HG03139 (cell line): ENCODE measurements at regions not wholly inside any gene's neighbourhood (a gene's known extent, or its start where the extent isn't known, plus 50 kb on each side); places are given as distances from the start of the nearest gene placed in this dataset.
"Not testable (repeated sequence)": the region's sequence is repeated elsewhere in the genome, so short reads cannot be mapped to it uniquely, and the experiment has no call there.

ENCODE experiments used
- ATAC-seq: cut with Tn5 transposase; IDR thresholded peaks from one replicate; pipeline ENCODE4 v1.9.1; 2021; ENCODE audit not compliant: unreplicated experiment

- ATAC-seq = no peak
Measured at GRCh38 chr2:136715146-136715545, 50.2 kb upstream of the THSD7B start.

GRCh38 chr2:136714452-136714951, 50.8 kb upstream of the THSD7B start:
- no peak for ATAC-seq

GRCh38 chr2:136713739-136714138, 51.6 kb upstream of the THSD7B start:
- no peak for ATAC-seq

GRCh38 chr2:136705336-136705735, 60.0 kb upstream of the THSD7B start:
- ATAC-seq = no peak

GRCh38 chr2:136703214-136703613, 62.1 kb upstream of the THSD7B start:
- ATAC-seq = no peak

GRCh38 chr2:136696438-136696837, 68.9 kb upstream of the THSD7B start:
- no peak for ATAC-seq

GRCh38 chr2:136693966-136694365, 71.4 kb upstream of the THSD7B start:
- no peak for ATAC-seq

GRCh38 chr2:136680079-136680478, 85.3 kb upstream of the THSD7B start:
- ATAC-seq = not testable (repeated sequence)

- no peak for ATAC-seq
Measured at GRCh38 chr2:136665736-136666135, 99.6 kb upstream of the THSD7B start.

GRCh38 chr2:136664713-136665405, 100.5 kb upstream of the THSD7B start:
- no peak for ATAC-seq

- no peak for ATAC-seq
Measured at GRCh38 chr2:136658201-136658600, 107.1 kb upstream of the THSD7B start.

- ATAC-seq = no peak
Measured at GRCh38 chr2:136653861-136654260, 111.5 kb upstream of the THSD7B start.

GRCh38 chr2:136651456-136652010, 113.8 kb upstream of the THSD7B start:
- no peak for ATAC-seq

GRCh38 chr2:136647039-136647438, 118.3 kb upstream of the THSD7B start:
- ATAC-seq = no peak

GRCh38 chr2:136645236-136645828, 120.0 kb upstream of the THSD7B start:
- ATAC-seq = no peak

GRCh38 chr2:136639651-136640050, 125.7 kb upstream of the THSD7B start:
- no peak for ATAC-seq

- ATAC-seq = no peak
Measured at GRCh38 chr2:136638193-136638592, 127.2 kb upstream of the THSD7B start.

- no peak for ATAC-seq
Measured at GRCh38 chr2:136637402-136637801, 127.9 kb upstream of the THSD7B start.

GRCh38 chr2:136628490-136628889, 136.9 kb upstream of the THSD7B start:
- ATAC-seq = no peak

- ATAC-seq = no peak
Measured at GRCh38 chr2:136613096-136613495, 152.2 kb upstream of the THSD7B start.

- ATAC-seq = no peak
Measured at GRCh38 chr2:136612079-136612478, 153.3 kb upstream of the THSD7B start.

GRCh38 chr2:136611451-136611850, 153.9 kb upstream of the THSD7B start:
- no peak for ATAC-seq
